ENCODE measurements at regions not wholly inside any gene's neighbourhood (a gene's known extent, or its start where the extent isn't known, plus 50 kb on each side); places are given as distances from the start of the nearest gene placed in this dataset.

- TF ChIP-seq CTCF (IDR thresholded peaks at IDR 0.05) (no peak), POLR2A (IDR thresholded peaks at IDR 0.05) (no peak)
These were observed 176.3 kb upstream of the POU3F1 start for GRCh38 chr1:38222891-38223290.
